ENCODE measurements at regions not wholly inside any gene's neighbourhood (a gene's known extent, or its start where the extent isn't known, plus 50 kb on each side); places are given as distances from the start of the nearest gene placed in this dataset.

DNA sequence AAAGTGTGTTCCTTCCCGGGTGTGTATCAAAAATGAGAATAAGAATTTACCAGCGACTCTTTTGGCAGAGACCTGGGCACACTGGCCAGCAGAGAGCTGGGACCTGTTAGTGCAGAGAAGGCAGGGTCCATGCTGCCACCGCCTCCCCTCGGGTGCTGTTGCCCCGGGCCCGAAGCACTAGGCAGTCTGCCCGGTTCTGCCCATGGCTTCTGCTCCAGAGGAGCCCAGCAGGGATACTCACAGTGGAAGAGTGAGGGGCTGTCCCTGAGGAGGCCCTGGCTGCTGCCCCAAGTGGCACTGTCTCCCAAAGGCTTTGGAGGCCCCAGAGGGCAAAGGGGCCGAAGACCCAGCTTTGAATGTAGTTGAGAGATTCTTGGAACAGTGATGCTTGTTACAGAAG lies 80.5 kb downstream of the MIS18A start:
- 87 to 90% methylated on average over 8 of the region's 8 CpGs for WGBS, 2 donors
- DNase-seq: no peak
- no peak overlapping the region for H3K4me3 ChIP-seq

DNA sequence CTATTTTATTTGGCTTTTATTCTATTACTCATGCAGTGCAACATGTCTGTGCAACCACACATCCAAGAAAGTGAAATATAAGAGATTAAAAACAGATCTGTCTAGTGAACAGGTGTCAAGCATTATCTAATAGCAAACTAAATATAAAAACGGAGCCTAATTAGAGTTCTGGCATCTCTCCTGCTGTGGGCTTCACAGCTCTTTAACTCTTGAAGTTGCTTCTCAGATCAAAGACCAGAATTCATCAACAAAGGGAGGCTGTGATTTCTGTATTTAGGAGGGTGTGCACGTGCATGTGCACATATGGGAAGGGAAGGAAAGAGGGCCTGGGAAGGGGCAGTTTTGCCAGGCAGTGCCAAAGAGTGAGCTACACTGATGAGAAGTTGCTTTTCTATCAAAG lies 81.0 kb downstream of the MIS18A start:
- H3K4me1 ChIP-seq: no peaks in the 10 kb centered on the region
- no peaks in the 10 kb centered on the region for H3K27me3 ChIP-seq
- TF ChIP-seq, protein P1, sequence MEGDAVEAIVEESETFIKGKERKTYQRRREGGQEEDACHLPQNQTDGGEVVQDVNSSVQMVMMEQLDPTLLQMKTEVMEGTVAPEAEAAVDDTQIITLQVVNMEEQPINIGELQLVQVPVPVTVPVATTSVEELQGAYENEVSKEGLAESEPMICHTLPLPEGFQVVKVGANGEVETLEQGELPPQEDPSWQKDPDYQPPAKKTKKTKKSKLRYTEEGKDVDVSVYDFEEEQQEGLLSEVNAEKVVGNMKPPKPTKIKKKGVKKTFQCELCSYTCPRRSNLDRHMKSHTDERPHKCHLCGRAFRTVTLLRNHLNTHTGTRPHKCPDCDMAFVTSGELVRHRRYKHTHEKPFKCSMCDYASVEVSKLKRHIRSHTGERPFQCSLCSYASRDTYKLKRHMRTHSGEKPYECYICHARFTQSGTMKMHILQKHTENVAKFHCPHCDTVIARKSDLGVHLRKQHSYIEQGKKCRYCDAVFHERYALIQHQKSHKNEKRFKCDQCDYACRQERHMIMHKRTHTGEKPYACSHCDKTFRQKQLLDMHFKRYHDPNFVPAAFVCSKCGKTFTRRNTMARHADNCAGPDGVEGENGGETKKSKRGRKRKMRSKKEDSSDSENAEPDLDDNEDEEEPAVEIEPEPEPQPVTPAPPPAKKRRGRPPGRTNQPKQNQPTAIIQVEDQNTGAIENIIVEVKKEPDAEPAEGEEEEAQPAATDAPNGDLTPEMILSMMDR (IDR thresholded peaks at IDR 0.05): no peak
- TF ChIP-seq EP300 (IDR thresholded peaks at IDR 0.05) (no peak), POLR2A (IDR thresholded peaks at IDR 0.05) (no peak), POLR2AphosphoS5 (IDR thresholded peaks at IDR 0.05) (no peak)
- no peak for DNase-seq
- no peak overlapping the region for H3K27ac ChIP-seq
- 29 to 51% methylated on average over 2 of the region's 2 CpGs for WGBS, 2 donors
- H3K4me3 ChIP-seq: no peak overlapping the region
- no peaks in the 10 kb centered on the region for H3K9me3 ChIP-seq
- H3K36me3 ChIP-seq: no peaks in the 10 kb centered on the region
- intact Hi-C loops (cut with DNase I): no loop called here

More for the DNA sequence above, 80.5 kb downstream of the MIS18A start:
- Histone ChIP-seq H3K4me1 (no peaks in the 10 kb centered on the region), H3K9me3 (no peaks in the 10 kb centered on the region), H3K27me3 (no peaks in the 10 kb centered on the region), H3K27ac (no peak overlapping the region), H3K36me3 (no peaks in the 10 kb centered on the region)
- TF ChIP-seq POLR2A (IDR thresholded peaks at IDR 0.05) (no peak), POLR2AphosphoS5 (IDR thresholded peaks at IDR 0.05) (no peak), EP300 (IDR thresholded peaks at IDR 0.05) (no peak)
- TF ChIP-seq, protein P1 (IDR thresholded peaks at IDR 0.05): no peak
- intact Hi-C loops (cut with DNase I): no loop called here

DNA sequence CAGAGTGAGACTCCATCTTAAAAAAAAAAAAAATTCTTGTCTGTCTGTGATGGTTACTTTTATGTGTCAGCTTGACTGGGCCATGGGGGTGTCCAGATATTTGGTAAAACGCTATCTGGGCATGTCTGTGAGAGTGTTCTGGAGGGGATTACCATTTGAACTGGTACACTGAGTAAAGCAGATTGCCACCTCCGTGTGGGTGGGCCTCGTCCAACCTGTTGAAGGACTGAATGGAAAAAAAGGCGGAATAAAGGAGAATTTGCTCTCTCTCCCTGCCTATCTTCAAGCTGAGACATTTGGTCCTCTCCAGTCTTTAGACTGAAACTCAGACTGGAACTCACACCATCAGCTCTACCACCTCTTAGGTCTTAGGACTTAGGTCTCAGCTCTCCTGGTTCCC lies 82.8 kb downstream of the MIS18A start:
- Histone ChIP-seq H3K9me3 (no peaks in the 10 kb centered on the region), H3K4me1 (no peaks in the 10 kb centered on the region), H3K4me3 (no peak overlapping the region), H3K36me3 (no peaks in the 10 kb centered on the region), H3K27ac (no peak overlapping the region), H3K27me3 (no peaks in the 10 kb centered on the region)
- TF ChIP-seq, protein P1 (IDR thresholded peaks at IDR 0.05): no peak
- no peak for TF ChIP-seq POLR2AphosphoS5 (IDR thresholded peaks at IDR 0.05)
- no peak for TF ChIP-seq EP300 (IDR thresholded peaks at IDR 0.05)
- TF ChIP-seq POLR2A (IDR thresholded peaks at IDR 0.05): no peak
- WGBS, 2 donors: 87 to 90% methylated on average over 4 of the region's 4 CpGs
- no peak for DNase-seq
- intact Hi-C loops (cut with DNase I): no loop called here

DNA sequence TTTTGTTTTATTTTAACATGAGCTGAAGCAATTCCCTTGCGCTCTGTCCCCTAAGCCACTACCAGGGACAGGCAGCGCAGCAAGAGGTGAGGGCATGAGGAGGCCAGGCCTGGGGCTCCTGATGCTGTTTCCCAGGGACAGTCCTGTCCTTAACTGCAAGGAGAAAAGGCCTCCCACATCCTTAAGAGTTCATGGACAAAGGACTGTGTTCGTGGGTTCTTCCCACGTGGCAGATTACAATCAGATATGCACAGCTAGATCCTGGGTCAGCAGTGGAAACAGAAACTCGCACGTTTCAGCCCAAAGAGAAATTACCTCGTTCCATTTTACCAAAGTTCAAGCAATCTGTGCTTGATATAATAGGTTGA lies 85.8 kb downstream of the MIS18A start:
- WGBS, 2 donors: 74 to 82% methylated on average over 7 of the region's 7 CpGs

DNA sequence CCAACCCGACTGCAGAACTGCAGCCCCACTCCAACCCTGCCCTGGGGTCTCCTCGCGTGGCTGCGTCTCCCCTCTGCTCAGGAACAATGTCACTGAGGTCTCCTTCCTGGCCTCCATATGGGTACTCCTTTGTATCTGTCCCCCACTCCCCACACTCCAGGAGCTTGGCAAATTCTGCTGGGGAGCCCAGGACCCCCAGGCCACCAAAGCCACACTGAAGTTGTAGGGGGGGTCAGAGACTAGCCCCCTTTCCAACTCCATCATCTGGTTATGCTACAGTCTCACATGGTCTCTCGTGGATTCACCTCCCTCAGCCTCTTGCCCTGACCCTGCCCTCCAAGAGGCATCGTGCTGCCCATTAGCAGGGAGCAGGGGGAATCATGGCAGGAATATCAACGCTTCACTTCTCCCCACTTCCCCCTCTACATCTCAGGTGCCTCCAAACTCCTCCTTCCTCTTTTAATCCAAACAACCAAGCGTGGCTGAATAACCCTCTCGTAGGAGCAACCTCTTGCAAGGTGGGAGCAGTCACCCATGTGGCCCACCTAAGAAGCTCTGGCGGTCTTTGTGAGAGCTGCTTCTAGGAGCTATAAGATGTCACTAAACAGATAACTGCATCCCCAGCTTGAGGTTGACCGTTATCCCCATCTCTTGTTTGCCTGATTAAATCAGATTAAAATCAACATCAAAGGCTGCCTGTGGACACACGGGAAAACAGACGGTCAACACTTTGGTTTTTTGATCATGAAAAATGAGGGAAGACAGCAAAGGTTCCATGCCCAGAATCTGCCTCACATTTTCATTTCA lies 86.4 kb downstream of the MIS18A start:
- Histone ChIP-seq H3K4me1 (no peaks in the 10 kb centered on the region), H3K27ac (no peak overlapping the region), H3K27me3 (no peaks in the 10 kb centered on the region), H3K4me3 (no peak overlapping the region), H3K36me3 (no peaks in the 10 kb centered on the region), H3K9me3 (no peaks in the 10 kb centered on the region)
- 77 to 84% methylated on average over 13 of the region's 13 CpGs for WGBS, 2 donors
- TF ChIP-seq POLR2A (IDR thresholded peaks at IDR 0.05) (no peak), POLR2AphosphoS5 (IDR thresholded peaks at IDR 0.05) (no peak), EP300 (IDR thresholded peaks at IDR 0.05) (no peak)
- TF ChIP-seq, protein P1 (IDR thresholded peaks at IDR 0.05): no peak
- no peak for DNase-seq
- intact Hi-C loops (cut with DNase I): no loop called here

More for the DNA sequence above, 85.8 kb downstream of the MIS18A start:
- intact Hi-C loops (cut with DNase I): no loop called here
- no peaks in the 10 kb centered on the region for H3K9me3 ChIP-seq
- no peak overlapping the region for H3K27ac ChIP-seq
- H3K36me3 ChIP-seq: no peaks in the 10 kb centered on the region
- H3K27me3 ChIP-seq: no peaks in the 10 kb centered on the region
- no peaks in the 10 kb centered on the region for H3K4me1 ChIP-seq
- H3K4me3 ChIP-seq: no peak overlapping the region
- no peak for DNase-seq
- TF ChIP-seq POLR2A (IDR thresholded peaks at IDR 0.05): no peak
- no peak for TF ChIP-seq POLR2AphosphoS5 (IDR thresholded peaks at IDR 0.05)
- no peak for TF ChIP-seq EP300 (IDR thresholded peaks at IDR 0.05)
